Glomerular visceral epithelial cell (primary cell): ENCODE measurements at regions not wholly inside any gene's neighbourhood (a gene's known extent, or its start where the extent isn't known, plus 50 kb on each side); places are given as distances from the start of the nearest gene placed in this dataset.

Source experiments
- DNase-seq: peaks from one replicate; pipeline ENCODE4 v3.0.0-alpha.2; 2016; ENCODE audit errors: extremely low spot score

GRCh38 chr6:139647016-139647415 lies 272.6 kb upstream of the CITED2 start:
- DNase-seq: no peak

- no peak for DNase-seq
Measured at GRCh38 chr6:139644821-139645220, 270.4 kb upstream of the CITED2 start.

- no peak for DNase-seq
Measured at GRCh38 chr6:139643986-139644385, 269.5 kb upstream of the CITED2 start.

GRCh38 chr6:139642346-139642745 lies 267.9 kb upstream of the CITED2 start:
- DNase-seq: no peak

- DNase-seq: no peak
Measured at GRCh38 chr6:139641376-139641775, 266.9 kb upstream of the CITED2 start.

GRCh38 chr6:139640921-139641320 lies 266.5 kb upstream of the CITED2 start:
- no peak for DNase-seq

GRCh38 chr6:139640448-139640847 lies 266.0 kb upstream of the CITED2 start:
- DNase-seq: peak; percentile 3

GRCh38 chr6:139639507-139639906 lies 265.1 kb upstream of the CITED2 start:
- no peak for DNase-seq

GRCh38 chr6:139638179-139638941 lies 263.9 kb upstream of the CITED2 start:
- no peak for DNase-seq

GRCh38 chr6:139637766-139638165 lies 263.3 kb upstream of the CITED2 start:
- DNase-seq: no peak

GRCh38 chr6:139636391-139636790 lies 261.9 kb upstream of the CITED2 start:
- no peak for DNase-seq

GRCh38 chr6:139635401-139636130 lies 261.1 kb upstream of the CITED2 start:
- no peak for DNase-seq

- DNase-seq: no peak
Measured at GRCh38 chr6:139632840-139633239, 258.4 kb upstream of the CITED2 start.

- DNase-seq: no peak
Measured at GRCh38 chr6:139628270-139628669, 253.8 kb upstream of the CITED2 start.

GRCh38 chr6:139627091-139627490 lies 252.6 kb upstream of the CITED2 start:
- DNase-seq: no peak

GRCh38 chr6:139625998-139626975 lies 251.8 kb upstream of the CITED2 start:
- DNase-seq: no peak

GRCh38 chr6:139625081-139625939 lies 250.9 kb upstream of the CITED2 start:
- DNase-seq: no peak

GRCh38 chr6:139623372-139623771 lies 248.9 kb upstream of the CITED2 start:
- DNase-seq: no peak

GRCh38 chr6:139613496-139613895 lies 239.0 kb upstream of the CITED2 start:
- DNase-seq: no peak

- DNase-seq: no peak
Measured at GRCh38 chr6:139612135-139612465, 237.7 kb upstream of the CITED2 start.
